ENCODE measurements at regions not wholly inside any gene's neighbourhood (a gene's known extent, or its start where the extent isn't known, plus 50 kb on each side); places are given as distances from the start of the nearest gene placed in this dataset.

DNA sequence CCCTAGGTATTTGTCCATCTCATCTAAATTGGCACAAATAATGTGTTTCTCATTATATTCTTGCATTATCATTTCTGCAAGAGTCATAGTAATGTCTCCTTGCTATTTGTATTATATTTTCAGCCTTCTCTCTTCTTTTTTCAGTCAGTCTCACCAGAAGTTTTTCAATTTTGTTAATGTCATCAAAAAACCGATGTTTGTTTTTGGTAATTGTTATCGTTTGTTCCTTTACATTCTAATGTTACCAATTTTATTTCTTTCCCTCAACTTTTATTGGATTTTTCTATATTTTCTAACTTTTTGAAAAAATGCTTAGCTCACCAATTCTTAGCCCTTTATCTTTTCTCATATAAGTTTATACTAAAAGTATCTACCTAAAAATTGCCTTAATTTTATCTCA, 82.2 kb upstream of the NRSN1 start:
- no peaks in the 10 kb centered on the region for H3K4me1 ChIP-seq (ENCODE audit: control insufficient read depth in 2 of 2, insufficient read depth in 2 of 2, low read length in 2 of 2)
- no peaks in the 10 kb centered on the region for H3K36me3 ChIP-seq (ENCODE audit: control insufficient read depth in 2 of 2, insufficient read depth in 2 of 2, low read length in 2 of 2)
- H3K4me3 ChIP-seq (ENCODE audit: low read length in 2 of 2), result no peak overlapping the region
- H3K27ac ChIP-seq (ENCODE audit: low read depth in 2 of 2, low read length in 2 of 2), result no peak overlapping the region
- H3K27me3 ChIP-seq (ENCODE audit: control insufficient read depth in 2 of 2, insufficient read depth in 2 of 2, low read length in 2 of 2), result no peaks in the 10 kb centered on the region
- H3K9me3 ChIP-seq (ENCODE audit: control insufficient read depth in 2 of 2, low read length in 2 of 2), result no peaks in the 10 kb centered on the region
- H3K9ac ChIP-seq (ENCODE audit: low read depth in 1 of 2, low read length in 2 of 2), result no peak overlapping the region

DNA sequence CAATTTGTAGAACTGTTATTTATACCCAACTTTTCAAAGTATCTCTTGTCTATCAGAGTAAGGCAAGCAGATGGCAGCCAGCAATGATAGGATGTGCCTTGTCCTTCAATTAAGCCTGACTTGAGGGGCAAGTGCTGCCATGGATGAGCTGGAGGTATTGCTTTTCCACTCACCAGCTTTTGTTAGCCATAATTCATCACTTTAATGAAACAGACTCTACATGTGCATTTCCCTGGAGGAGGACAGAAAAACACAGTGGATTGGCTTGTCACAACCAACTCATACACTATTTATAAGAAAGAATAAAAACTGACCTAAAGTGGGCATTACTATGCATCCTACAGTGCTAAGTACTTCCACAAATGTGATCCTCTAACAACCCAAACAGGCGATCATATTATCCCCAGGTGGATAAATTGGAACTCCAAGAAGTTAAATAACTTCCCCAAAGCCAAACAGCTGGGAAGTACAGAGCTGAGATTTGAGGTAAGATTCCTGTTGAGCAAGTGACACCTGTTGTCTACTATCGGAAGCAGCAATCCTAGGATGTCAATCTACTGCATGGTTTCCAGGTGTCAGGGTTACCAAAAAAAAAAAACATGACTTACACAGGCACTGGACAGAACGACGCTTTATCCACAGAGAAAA, 73.9 kb upstream of the NRSN1 start:
- no peak overlapping the region for H3K4me3 ChIP-seq (ENCODE audit: low read length in 2 of 2)
- H3K9ac ChIP-seq (ENCODE audit: low read depth in 1 of 2, low read length in 2 of 2), result no peak overlapping the region
- no peaks in the 10 kb centered on the region for H3K4me1 ChIP-seq (ENCODE audit: control insufficient read depth in 2 of 2, insufficient read depth in 2 of 2, low read length in 2 of 2)
- H3K27me3 ChIP-seq (ENCODE audit: control insufficient read depth in 2 of 2, insufficient read depth in 2 of 2, low read length in 2 of 2), result no peaks in the 10 kb centered on the region
- H3K9me3 ChIP-seq (ENCODE audit: control insufficient read depth in 2 of 2, low read length in 2 of 2), result no peaks in the 10 kb centered on the region
- no peaks in the 10 kb centered on the region for H3K36me3 ChIP-seq (ENCODE audit: control insufficient read depth in 2 of 2, insufficient read depth in 2 of 2, low read length in 2 of 2)
- no peak overlapping the region for H3K27ac ChIP-seq (ENCODE audit: low read depth in 2 of 2, low read length in 2 of 2)

DNA sequence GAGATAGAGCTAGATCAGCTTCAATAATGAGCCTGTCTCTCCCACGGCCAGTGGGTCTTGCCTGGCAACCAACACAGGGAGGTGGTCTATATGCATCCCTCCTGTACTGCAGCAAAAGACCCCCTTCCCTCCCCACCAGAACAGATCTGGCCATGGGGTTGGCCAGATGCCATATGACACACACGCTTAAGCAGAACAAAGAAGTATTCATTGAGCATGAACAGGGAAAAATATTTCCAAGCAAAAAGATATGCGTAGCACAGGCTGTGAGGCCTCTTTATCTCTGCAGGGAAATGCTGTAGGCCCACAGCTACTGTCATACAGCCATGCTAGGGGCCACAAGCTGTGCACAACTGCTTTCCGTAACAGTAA, 73.4 kb upstream of the NRSN1 start:
- no peak overlapping the region for H3K9ac ChIP-seq (ENCODE audit: low read depth in 1 of 2, low read length in 2 of 2)
- no peak overlapping the region for H3K4me3 ChIP-seq (ENCODE audit: low read length in 2 of 2)
- H3K36me3 ChIP-seq (ENCODE audit: control insufficient read depth in 2 of 2, insufficient read depth in 2 of 2, low read length in 2 of 2), result no peaks in the 10 kb centered on the region
- H3K9me3 ChIP-seq (ENCODE audit: control insufficient read depth in 2 of 2, low read length in 2 of 2), result no peaks in the 10 kb centered on the region
- no peaks in the 10 kb centered on the region for H3K27me3 ChIP-seq (ENCODE audit: control insufficient read depth in 2 of 2, insufficient read depth in 2 of 2, low read length in 2 of 2)
- no peak overlapping the region for H3K27ac ChIP-seq (ENCODE audit: low read depth in 2 of 2, low read length in 2 of 2)
- no peaks in the 10 kb centered on the region for H3K4me1 ChIP-seq (ENCODE audit: control insufficient read depth in 2 of 2, insufficient read depth in 2 of 2, low read length in 2 of 2)

DNA sequence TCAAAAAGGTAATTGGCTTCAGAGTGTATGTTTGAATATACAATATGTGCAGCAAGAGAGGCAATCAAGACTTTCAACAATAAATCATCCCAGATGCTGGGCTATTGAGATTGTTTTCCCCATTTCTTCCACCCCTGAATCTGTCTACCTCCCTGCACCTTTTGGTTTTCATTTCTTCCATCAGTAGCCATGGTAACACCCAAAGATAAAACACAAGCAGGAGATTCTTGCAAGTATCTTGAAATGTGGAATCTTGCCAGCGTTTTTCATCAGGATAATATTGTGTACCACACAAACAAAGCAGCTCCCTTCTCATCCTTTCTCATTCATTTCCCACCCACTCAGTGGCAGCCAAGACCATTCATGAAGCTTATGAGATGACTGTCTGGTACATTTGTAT, 73.0 kb upstream of the NRSN1 start:
- no peak overlapping the region for H3K27ac ChIP-seq (ENCODE audit: low read depth in 2 of 2, low read length in 2 of 2)
- H3K36me3 ChIP-seq (ENCODE audit: control insufficient read depth in 2 of 2, insufficient read depth in 2 of 2, low read length in 2 of 2), result no peaks in the 10 kb centered on the region
- no peak overlapping the region for H3K9ac ChIP-seq (ENCODE audit: low read depth in 1 of 2, low read length in 2 of 2)
- no peaks in the 10 kb centered on the region for H3K9me3 ChIP-seq (ENCODE audit: control insufficient read depth in 2 of 2, low read length in 2 of 2)
- H3K27me3 ChIP-seq (ENCODE audit: control insufficient read depth in 2 of 2, insufficient read depth in 2 of 2, low read length in 2 of 2), result no peaks in the 10 kb centered on the region
- H3K4me1 ChIP-seq (ENCODE audit: control insufficient read depth in 2 of 2, insufficient read depth in 2 of 2, low read length in 2 of 2), result no peaks in the 10 kb centered on the region
- no peak overlapping the region for H3K4me3 ChIP-seq (ENCODE audit: low read length in 2 of 2)

DNA sequence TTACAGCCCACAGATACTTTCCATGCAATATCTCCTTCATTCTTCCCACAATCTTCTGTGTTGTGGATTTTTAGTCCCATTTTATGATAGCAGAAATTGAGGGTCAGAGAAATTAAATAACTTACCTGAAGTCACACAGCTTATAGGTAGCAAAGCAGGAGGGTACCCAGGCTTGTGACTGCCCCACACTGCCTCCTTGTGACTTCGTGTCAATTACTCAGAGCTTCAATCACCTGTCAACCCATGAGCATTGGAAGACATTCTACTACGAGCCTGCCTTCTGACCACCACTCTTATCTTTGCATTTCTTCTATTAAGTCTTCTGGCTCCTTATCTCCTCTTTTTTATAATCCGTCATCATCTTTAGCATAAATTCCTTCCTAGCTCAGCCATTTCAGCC, 71.6 kb upstream of the NRSN1 start:
- Histone ChIP-seq H3K27me3 (ENCODE audit: control insufficient read depth in 2 of 2, insufficient read depth in 2 of 2, low read length in 2 of 2) (no peaks in the 10 kb centered on the region), H3K27ac (ENCODE audit: low read depth in 2 of 2, low read length in 2 of 2) (no peak overlapping the region), H3K4me1 (ENCODE audit: control insufficient read depth in 2 of 2, insufficient read depth in 2 of 2, low read length in 2 of 2) (no peaks in the 10 kb centered on the region), H3K36me3 (ENCODE audit: control insufficient read depth in 2 of 2, insufficient read depth in 2 of 2, low read length in 2 of 2) (no peaks in the 10 kb centered on the region), H3K4me3 (ENCODE audit: low read length in 2 of 2) (no peak overlapping the region), H3K9ac (ENCODE audit: low read depth in 1 of 2, low read length in 2 of 2) (no peak overlapping the region), H3K9me3 (ENCODE audit: control insufficient read depth in 2 of 2, low read length in 2 of 2) (no peaks in the 10 kb centered on the region)

GRCh38 chr6:24056567-24056966, 69.4 kb upstream of the NRSN1 start:
- no peak overlapping the region for H3K9ac ChIP-seq (ENCODE audit: low read depth in 1 of 2, low read length in 2 of 2)
- no peaks in the 10 kb centered on the region for H3K4me1 ChIP-seq (ENCODE audit: control insufficient read depth in 2 of 2, insufficient read depth in 2 of 2, low read length in 2 of 2)
- H3K9me3 ChIP-seq (ENCODE audit: control insufficient read depth in 2 of 2, low read length in 2 of 2), result no peaks in the 10 kb centered on the region
- no peak overlapping the region for H3K27ac ChIP-seq (ENCODE audit: low read depth in 2 of 2, low read length in 2 of 2)
- H3K36me3 ChIP-seq (ENCODE audit: control insufficient read depth in 2 of 2, insufficient read depth in 2 of 2, low read length in 2 of 2), result no peaks in the 10 kb centered on the region
- no peak overlapping the region for H3K4me3 ChIP-seq (ENCODE audit: low read length in 2 of 2)
- no peaks in the 10 kb centered on the region for H3K27me3 ChIP-seq (ENCODE audit: control insufficient read depth in 2 of 2, insufficient read depth in 2 of 2, low read length in 2 of 2)

- Histone ChIP-seq H3K36me3 (ENCODE audit: control insufficient read depth in 2 of 2, insufficient read depth in 2 of 2, low read length in 2 of 2) (no peaks in the 10 kb centered on the region), H3K4me1 (ENCODE audit: control insufficient read depth in 2 of 2, insufficient read depth in 2 of 2, low read length in 2 of 2) (no peaks in the 10 kb centered on the region), H3K27me3 (ENCODE audit: control insufficient read depth in 2 of 2, insufficient read depth in 2 of 2, low read length in 2 of 2) (no peaks in the 10 kb centered on the region), H3K9ac (ENCODE audit: low read depth in 1 of 2, low read length in 2 of 2) (no peak overlapping the region), H3K27ac (ENCODE audit: low read depth in 2 of 2, low read length in 2 of 2) (no peak overlapping the region), H3K9me3 (ENCODE audit: control insufficient read depth in 2 of 2, low read length in 2 of 2) (no peaks in the 10 kb centered on the region), H3K4me3 (ENCODE audit: low read length in 2 of 2) (no peak overlapping the region)
Measured at GRCh38 chr6:24057030-24057429, 69.0 kb upstream of the NRSN1 start.

DNA sequence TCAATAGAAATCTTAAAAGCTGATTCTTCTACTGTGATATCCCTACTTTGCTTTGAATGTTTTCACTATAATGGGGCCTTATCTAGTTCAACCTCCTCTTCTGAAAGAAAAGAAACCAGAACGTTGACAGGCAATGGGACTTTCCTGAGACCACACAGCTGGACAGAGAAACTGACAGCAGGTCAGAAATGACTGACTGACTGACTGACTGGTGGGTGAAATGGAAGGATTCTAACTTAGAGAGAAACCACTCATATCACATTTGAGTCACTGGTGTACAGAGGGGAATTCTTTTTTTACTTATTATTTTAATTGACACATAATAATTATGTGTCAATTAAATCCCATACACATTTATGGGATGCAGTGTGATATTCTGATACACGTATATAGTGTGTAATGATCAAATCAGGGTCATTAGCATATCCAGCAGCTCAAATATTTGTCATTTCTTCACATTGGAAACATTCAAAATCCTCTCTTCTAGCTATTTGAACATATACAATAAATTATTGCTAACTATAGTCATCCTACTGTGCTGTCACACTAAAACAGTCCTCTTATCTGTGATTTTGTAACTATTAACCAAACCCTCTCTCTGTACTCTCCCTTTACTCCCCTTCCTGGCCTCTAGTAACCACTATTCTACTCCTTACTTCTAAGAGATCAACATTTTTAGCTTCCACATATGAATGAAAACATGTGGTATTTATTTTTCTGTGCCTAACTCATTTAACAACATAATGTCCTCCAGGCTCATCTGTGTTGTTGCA, 64.8 kb upstream of the NRSN1 start:
- no peak overlapping the region for H3K4me3 ChIP-seq (ENCODE audit: low read length in 2 of 2)
- no peaks in the 10 kb centered on the region for H3K27me3 ChIP-seq (ENCODE audit: control insufficient read depth in 2 of 2, insufficient read depth in 2 of 2, low read length in 2 of 2)
- H3K9ac ChIP-seq (ENCODE audit: low read depth in 1 of 2, low read length in 2 of 2), result no peak overlapping the region
- H3K27ac ChIP-seq (ENCODE audit: low read depth in 2 of 2, low read length in 2 of 2), result no peak overlapping the region
- H3K36me3 ChIP-seq (ENCODE audit: control insufficient read depth in 2 of 2, insufficient read depth in 2 of 2, low read length in 2 of 2), result no peaks in the 10 kb centered on the region
- H3K9me3 ChIP-seq (ENCODE audit: control insufficient read depth in 2 of 2, low read length in 2 of 2), result peaks cover 0 to 3% of the 10 kb centered on the region in 2 donors
- H3K4me1 ChIP-seq (ENCODE audit: control insufficient read depth in 2 of 2, insufficient read depth in 2 of 2, low read length in 2 of 2), result no peaks in the 10 kb centered on the region

- Histone ChIP-seq H3K36me3 (ENCODE audit: control insufficient read depth in 2 of 2, insufficient read depth in 2 of 2, low read length in 2 of 2) (no peaks in the 10 kb centered on the region), H3K4me3 (ENCODE audit: low read length in 2 of 2) (no peak overlapping the region), H3K27ac (ENCODE audit: low read depth in 2 of 2, low read length in 2 of 2) (no peak overlapping the region), H3K4me1 (ENCODE audit: control insufficient read depth in 2 of 2, insufficient read depth in 2 of 2, low read length in 2 of 2) (no peaks in the 10 kb centered on the region), H3K9ac (ENCODE audit: low read depth in 1 of 2, low read length in 2 of 2) (no peak overlapping the region), H3K27me3 (ENCODE audit: control insufficient read depth in 2 of 2, insufficient read depth in 2 of 2, low read length in 2 of 2) (no peaks in the 10 kb centered on the region), H3K9me3 (ENCODE audit: control insufficient read depth in 2 of 2, low read length in 2 of 2) (peaks cover 0 to 3% of the 10 kb centered on the region in 2 donors)
Measured at GRCh38 chr6:24064106-24064505, 61.9 kb upstream of the NRSN1 start.

DNA sequence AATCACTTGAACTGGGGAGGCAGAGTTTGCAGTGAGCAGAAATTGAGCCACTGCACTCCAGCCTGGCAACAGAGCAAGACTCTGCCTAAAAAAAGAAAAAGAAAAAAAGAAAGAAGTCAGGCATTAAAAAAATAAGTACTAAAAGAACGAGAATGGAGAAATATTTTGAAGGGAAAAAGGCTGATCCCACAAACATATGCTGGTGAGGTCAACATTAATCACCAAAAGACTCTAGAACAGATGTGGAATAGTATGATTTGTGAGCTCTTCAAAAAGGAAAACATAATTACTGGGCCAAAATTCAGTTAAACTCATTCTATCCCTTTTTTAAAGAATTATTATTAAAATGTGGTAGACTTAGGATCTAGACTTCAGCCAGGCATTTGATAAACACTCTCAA, 61.2 kb upstream of the NRSN1 start:
- no peaks in the 10 kb centered on the region for H3K4me1 ChIP-seq (ENCODE audit: control insufficient read depth in 2 of 2, insufficient read depth in 2 of 2, low read length in 2 of 2)
- no peak overlapping the region for H3K27ac ChIP-seq (ENCODE audit: low read depth in 2 of 2, low read length in 2 of 2)
- H3K9ac ChIP-seq (ENCODE audit: low read depth in 1 of 2, low read length in 2 of 2), result no peak overlapping the region
- no peaks in the 10 kb centered on the region for H3K36me3 ChIP-seq (ENCODE audit: control insufficient read depth in 2 of 2, insufficient read depth in 2 of 2, low read length in 2 of 2)
- no peak overlapping the region for H3K4me3 ChIP-seq (ENCODE audit: low read length in 2 of 2)
- peaks cover 0 to 3% of the 10 kb centered on the region in 2 donors for H3K9me3 ChIP-seq (ENCODE audit: control insufficient read depth in 2 of 2, low read length in 2 of 2)
- no peaks in the 10 kb centered on the region for H3K27me3 ChIP-seq (ENCODE audit: control insufficient read depth in 2 of 2, insufficient read depth in 2 of 2, low read length in 2 of 2)
